ENCODE measurements at regions not wholly inside any gene's neighbourhood (a gene's known extent, or its start where the extent isn't known, plus 50 kb on each side); places are given as distances from the start of the nearest gene placed in this dataset.

DNA sequence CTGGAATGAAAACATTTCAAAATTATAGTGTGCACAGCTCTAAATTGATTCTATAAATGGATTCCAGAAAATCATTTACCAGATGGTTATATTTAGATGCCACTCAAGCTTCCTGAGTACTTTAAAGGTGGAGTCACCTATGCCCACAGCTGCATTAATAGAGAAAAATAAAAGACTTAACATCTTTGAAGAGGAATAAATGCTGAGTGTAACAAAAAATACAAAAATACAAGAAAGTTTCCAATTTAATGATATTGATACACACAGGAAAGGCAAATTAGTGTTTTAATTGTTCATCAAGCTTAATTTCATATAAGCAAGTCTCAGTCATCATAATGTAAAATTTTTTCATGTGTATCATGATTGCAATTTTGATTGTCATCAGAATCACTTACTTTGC, 89.5 kb upstream of the MANEA start:
- in situ Hi-C loops (cut with HindIII; ENCODE audit: low sequenced_read_pairs) = no loop called here
- no peak for DNase-seq (ENCODE audit: low read depth)
- no peak overlapping the region for H3K4me3 ChIP-seq (ENCODE audit: low read depth, low read length)
- TF ChIP-seq, protein P1, sequence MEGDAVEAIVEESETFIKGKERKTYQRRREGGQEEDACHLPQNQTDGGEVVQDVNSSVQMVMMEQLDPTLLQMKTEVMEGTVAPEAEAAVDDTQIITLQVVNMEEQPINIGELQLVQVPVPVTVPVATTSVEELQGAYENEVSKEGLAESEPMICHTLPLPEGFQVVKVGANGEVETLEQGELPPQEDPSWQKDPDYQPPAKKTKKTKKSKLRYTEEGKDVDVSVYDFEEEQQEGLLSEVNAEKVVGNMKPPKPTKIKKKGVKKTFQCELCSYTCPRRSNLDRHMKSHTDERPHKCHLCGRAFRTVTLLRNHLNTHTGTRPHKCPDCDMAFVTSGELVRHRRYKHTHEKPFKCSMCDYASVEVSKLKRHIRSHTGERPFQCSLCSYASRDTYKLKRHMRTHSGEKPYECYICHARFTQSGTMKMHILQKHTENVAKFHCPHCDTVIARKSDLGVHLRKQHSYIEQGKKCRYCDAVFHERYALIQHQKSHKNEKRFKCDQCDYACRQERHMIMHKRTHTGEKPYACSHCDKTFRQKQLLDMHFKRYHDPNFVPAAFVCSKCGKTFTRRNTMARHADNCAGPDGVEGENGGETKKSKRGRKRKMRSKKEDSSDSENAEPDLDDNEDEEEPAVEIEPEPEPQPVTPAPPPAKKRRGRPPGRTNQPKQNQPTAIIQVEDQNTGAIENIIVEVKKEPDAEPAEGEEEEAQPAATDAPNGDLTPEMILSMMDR (IDR thresholded peaks at IDR 0.05; ENCODE audit: low read depth, low read length, missing control alignments) = no peak

DNA sequence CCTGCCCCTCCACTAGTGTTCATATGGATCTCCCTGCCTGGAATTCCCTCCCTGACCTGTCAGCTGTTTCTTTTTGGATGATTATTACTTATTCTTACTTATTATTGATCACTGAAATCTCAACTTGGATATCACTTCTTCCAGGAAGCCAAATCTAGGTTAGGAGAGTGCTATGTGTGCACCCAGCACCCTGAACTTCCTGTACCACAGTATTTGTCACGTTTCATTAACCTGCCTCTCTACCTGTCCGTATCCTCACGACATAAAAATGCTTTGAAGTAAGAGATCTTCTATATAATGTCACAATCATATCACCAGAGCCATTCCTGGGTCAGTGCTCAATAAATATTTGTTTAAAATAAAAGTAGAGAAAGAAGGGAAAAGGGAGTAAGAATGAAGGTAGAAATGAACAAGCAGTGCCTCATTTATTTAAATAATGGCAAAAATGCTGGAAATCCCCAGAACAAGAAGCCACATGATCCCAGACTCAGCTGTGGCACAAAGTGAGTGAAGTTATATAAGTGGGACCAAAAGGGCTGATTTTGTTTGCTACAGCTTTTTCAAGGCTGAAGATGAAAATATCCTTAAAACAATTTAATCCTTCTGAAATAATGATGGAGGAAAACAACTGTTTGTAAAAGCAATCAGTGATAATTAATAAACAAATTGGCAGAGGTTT, 88.0 kb upstream of the MANEA start:
- H3K4me3 ChIP-seq (ENCODE audit: low read depth, low read length) = no peak overlapping the region
- in situ Hi-C loops (cut with HindIII; ENCODE audit: low sequenced_read_pairs) = no loop called here
- TF ChIP-seq, protein P1 (IDR thresholded peaks at IDR 0.05; ENCODE audit: low read depth, low read length, missing control alignments) = no peak
- DNase-seq (ENCODE audit: low read depth) = no peak

DNA sequence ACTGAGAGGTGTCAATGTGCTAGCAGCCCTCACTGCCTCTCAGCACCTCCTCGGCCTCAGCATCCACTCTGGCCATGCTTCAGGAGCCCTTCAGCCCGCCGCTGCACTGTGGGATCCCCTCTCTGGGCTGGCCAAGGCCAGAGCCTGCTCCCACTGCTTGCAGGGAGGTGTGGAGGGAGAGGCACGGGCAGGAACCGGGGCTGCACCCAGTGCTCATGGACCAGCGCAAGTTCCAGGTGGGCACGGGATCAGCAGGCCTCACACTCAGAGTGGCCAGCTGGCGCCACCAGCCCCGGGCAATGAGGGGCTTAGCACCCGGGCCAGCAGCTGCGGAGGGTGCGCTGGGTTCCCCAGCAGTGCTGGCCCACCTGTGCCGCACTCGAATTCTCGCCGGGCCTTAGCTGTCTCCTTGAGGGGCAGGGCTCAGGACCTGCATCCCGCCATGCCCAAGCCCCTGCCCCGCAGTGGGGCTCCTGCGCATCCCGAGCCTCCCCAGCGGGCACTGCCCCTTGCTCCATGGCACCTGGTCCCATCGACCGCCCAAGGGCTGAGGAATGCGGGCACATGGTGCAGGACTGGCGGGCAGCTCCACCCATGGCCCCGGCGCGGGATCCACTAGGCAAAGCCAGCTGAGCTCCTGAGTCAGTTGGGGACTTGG, 80.4 kb upstream of the MANEA start:
- no peak for DNase-seq (ENCODE audit: low read depth)
- in situ Hi-C loops (cut with HindIII; ENCODE audit: low sequenced_read_pairs) = no loop called here
- no peak overlapping the region for H3K4me3 ChIP-seq (ENCODE audit: low read depth, low read length)
- TF ChIP-seq, protein P1 (IDR thresholded peaks at IDR 0.05; ENCODE audit: low read depth, low read length, missing control alignments) = no peak

DNA sequence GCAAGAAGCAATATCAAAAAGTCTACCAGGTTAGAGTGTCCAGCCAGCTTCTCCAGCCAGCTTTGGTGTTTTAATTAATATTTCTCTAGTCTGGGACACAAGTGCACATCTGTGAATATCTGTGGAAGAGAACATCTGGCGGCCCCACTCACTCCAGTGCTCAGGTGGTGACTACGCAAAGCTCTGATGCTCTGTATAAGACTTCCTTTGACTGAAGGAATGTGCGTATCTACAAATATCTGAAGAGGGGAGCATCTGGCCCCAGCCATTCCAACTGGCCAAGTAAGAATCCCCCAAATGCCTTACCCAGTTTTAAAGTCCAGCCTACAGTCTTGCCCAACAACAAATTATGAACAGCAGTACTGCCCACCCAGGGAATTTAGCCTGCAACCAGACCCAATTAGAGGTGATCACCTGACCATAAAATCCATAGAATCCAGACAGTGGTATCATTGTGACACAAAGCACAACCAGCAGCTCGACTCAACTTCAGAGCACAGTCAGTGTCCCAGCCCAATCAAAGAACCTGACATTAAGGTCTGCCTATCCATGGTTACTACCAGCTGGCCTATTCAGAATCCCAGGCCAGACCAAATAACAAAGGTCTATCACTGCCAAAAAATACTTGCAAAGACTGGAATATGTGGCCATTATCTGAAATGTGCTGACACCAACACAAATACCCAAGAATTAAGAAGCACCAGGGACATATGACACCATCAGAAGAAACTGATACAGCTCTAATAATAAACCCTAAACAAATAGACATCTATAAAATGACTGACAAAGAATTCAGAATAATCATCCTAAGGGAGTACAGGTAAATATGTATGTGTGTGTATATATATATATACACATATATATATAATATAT, 76.1 kb upstream of the MANEA start:
- H3K4me3 ChIP-seq (ENCODE audit: low read depth, low read length) = no peak overlapping the region
- DNase-seq (ENCODE audit: low read depth) = no peak
- TF ChIP-seq, protein P1 (IDR thresholded peaks at IDR 0.05; ENCODE audit: low read depth, low read length, missing control alignments) = no peak
- in situ Hi-C loops (cut with HindIII; ENCODE audit: low sequenced_read_pairs) = no loop called here

DNA sequence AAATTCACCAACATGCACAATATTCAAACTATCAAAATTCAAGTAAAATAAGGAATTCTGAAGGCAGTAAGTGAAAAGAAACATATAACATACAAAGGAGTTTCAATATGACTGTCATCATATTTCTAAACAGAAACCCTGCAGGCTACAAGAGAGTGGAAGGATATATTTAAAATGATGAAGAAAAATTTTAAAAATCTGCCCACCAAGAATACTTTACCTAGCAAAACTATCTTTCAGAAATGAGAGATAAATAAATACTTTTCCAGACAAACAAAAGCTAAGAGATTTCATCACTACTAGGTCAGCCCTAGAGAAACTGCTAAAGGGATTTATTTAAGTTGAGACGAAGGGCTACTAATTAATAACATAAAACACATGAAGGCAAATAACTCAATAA, 73.8 kb upstream of the MANEA start:
- TF ChIP-seq, protein P1 (IDR thresholded peaks at IDR 0.05; ENCODE audit: low read depth, low read length, missing control alignments) = no peak
- in situ Hi-C loops (cut with HindIII; ENCODE audit: low sequenced_read_pairs) = no loop called here
- no peak for DNase-seq (ENCODE audit: low read depth)
- H3K4me3 ChIP-seq (ENCODE audit: low read depth, low read length) = no peak overlapping the region

DNA sequence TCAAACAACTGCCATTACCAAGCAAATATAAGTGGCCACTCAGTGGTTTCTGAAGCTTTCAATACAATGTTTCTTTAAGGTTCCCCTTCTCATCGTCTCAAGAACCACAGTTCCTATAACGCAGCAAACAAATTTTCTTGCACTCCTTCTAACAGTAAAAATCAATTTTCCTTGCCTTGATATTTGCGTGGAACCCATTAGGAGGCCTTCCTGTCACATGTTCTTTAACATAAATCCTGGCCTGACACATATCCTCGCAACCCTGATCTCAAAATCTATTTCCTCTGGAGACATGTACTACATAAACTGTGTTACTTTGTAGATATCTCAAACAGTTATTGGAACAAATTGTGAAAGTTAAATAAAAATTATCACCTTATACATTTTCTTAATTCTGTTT, 65.9 kb upstream of the MANEA start:
- TF ChIP-seq, protein P1 (IDR thresholded peaks at IDR 0.05; ENCODE audit: low read depth, low read length, missing control alignments) = no peak
- DNase-seq (ENCODE audit: low read depth) = no peak
- in situ Hi-C loops (cut with HindIII; ENCODE audit: low sequenced_read_pairs) = no loop called here
- H3K4me3 ChIP-seq (ENCODE audit: low read depth, low read length) = no peak overlapping the region
